A549 (cell line): ENCODE measurements at regions not wholly inside any gene's neighbourhood (a gene's known extent, or its start where the extent isn't known, plus 50 kb on each side); places are given as distances from the start of the nearest gene placed in this dataset.

ENCODE experiments used
- ATAC-seq, 2 experiments: fragments of 200-7000 bp in 1 of 2; fragments of >200 bp in 1 of 2; cut with Nextera tagmentation in 1 of 2; cut with Tn5 transposase in 1 of 2; 3 replicates each; pipeline versions ENCODE4 v1.8.0 to v1.9.1; 2018 to 2020; ENCODE audit warnings: mild to moderate bottlenecking in 1 of 2, moderate library complexity in 1 of 2
- CTCF ChIA-PET: fragments of 300-600 bp; sonication (Branson Sonifier 250); formaldehyde crosslinking; extraction: SDS; loops from one replicate; lab custom pipeline; 2021; ENCODE audit warnings: antibody characterized with exemption, inconsistent platforms; lab: Yijun Ruan, JAX
- POLR2A ChIA-PET: fragments of 350-600 bp; formaldehyde crosslinking; extraction: SDS; loops from one replicate; lab custom pipeline; 2021; ENCODE audit warnings: antibody characterized with exemption, inconsistent platforms; lab: Yijun Ruan, JAX
- DNase-seq, 2 experiments: peaks; one replicate each; pipeline versions ENCODE4 v3.0.0 to v3.0.0-alpha.2; 2011 to 2016; ENCODE audit warnings: low read depth in 1 of 2, low spot score in 1 of 2
- FAIRE-seq: peaks from 2 replicates; lab custom pipeline; 2011; peaks lifted over from hg19 to GRCh38; lab: Jason Lieb, UNC
- H3K27ac ChIP-seq, 2 experiments: fragments of >200 bp; sonication (Bioruptor Twin); formaldehyde crosslinking; 3 replicates each; pipeline ENCODE4 v1.5.1; 2016 to 2017
- H3K4me1 ChIP-seq: fragments of >200 bp; sonication (Bioruptor Twin); formaldehyde crosslinking; 3 replicates; pipeline ENCODE4 v1.6.1; 2016
- H3K4me2 ChIP-seq: fragments of >200 bp; sonication (Bioruptor Twin); formaldehyde crosslinking; 3 replicates; pipeline ENCODE4 v1.6.1; 2016
- H3K4me3 ChIP-seq: fragments of >200 bp; sonication (Bioruptor Twin); formaldehyde crosslinking; 3 replicates; pipeline ENCODE4 v1.5.1; 2016
- H3K9me3 ChIP-seq: fragments of >200 bp; sonication (Bioruptor Twin); formaldehyde crosslinking; 3 replicates; pipeline ENCODE4 v1.6.1; 2016
- BCL3 ChIP-seq: fragments of >200 bp; sonication (Bioruptor Twin); formaldehyde crosslinking; IDR thresholded peaks from 3 replicates; pipeline ENCODE4 v1.6.1; 2016
- CHD4 ChIP-seq: fragments of 200-600 bp; sonication (generic); IDR thresholded peaks from 2 replicates; pipeline ENCODE4 v1.6.1; 2016; ENCODE audit warnings: antibody characterized with exemption, mild to moderate bottlenecking, borderline replicate concordance
- CTCF ChIP-seq: fragments of >200 bp; sonication (Bioruptor Twin); formaldehyde crosslinking; IDR thresholded peaks from 3 replicates; pipeline ENCODE4 v1.5.1; 2016
- E2F6 ChIP-seq: IDR thresholded peaks from 2 replicates; pipeline ENCODE4 v1.6.1; 2012; ENCODE audit warnings: low read depth, borderline replicate concordance
- EP300 ChIP-seq, 2 experiments: fragments of >200 bp; sonication (Bioruptor Twin); formaldehyde crosslinking; IDR thresholded peaks; 2 replicates in 1 of 2; 3 replicates in 1 of 2; pipeline ENCODE4 v1.6.1; 2016 to 2017
- FOXS1 ChIP-seq: fragments of 250-450 bp; sonication (Bioruptor Pico); IDR thresholded peaks from 2 replicates; pipeline ENCODE4 v1.5.0; 2020; ENCODE audit warnings: mild to moderate bottlenecking, moderate library complexity
- HMGXB4 ChIP-seq: fragments of 250-450 bp; sonication (Bioruptor Pico); IDR thresholded peaks from 2 replicates; pipeline ENCODE4 v1.5.0; 2021; ENCODE audit warnings: mild to moderate bottlenecking, moderate library complexity, borderline replicate concordance
- HOXB13 ChIP-seq: fragments of 250-450 bp; sonication (Bioruptor Pico); IDR thresholded peaks from 2 replicates; pipeline ENCODE4 v1.5.0; 2020; ENCODE audit warnings: low read depth, mild to moderate bottlenecking, moderate library complexity
- MAFK ChIP-seq: fragments of 450-650 bp; IDR thresholded peaks from 2 replicates; pipeline ENCODE4 v1.6.1; 2014; ENCODE audit not compliant: partially characterized antibody
- NR3C1 ChIP-seq: fragments of >200 bp; sonication (Bioruptor Twin); formaldehyde crosslinking; IDR thresholded peaks from 3 replicates; pipeline ENCODE4 v1.6.1; 2017
- RAD21 ChIP-seq, 2 experiments: fragments of >200 bp in 1 of 2; sonication (Bioruptor Twin) in 1 of 2; formaldehyde crosslinking in 1 of 2; IDR thresholded peaks in 1 of 2; conservative IDR thresholded peaks in 1 of 2; 2 replicates in 1 of 2; 3 replicates in 1 of 2; pipeline ENCODE4 v1.6.1; 2012 to 2018; ENCODE audit warnings: inconsistent platforms in 1 of 2
- RCOR1 ChIP-seq: fragments of 150-350 bp; IDR thresholded peaks from 2 replicates; pipeline ENCODE4 v1.6.1; 2014; ENCODE audit warnings: antibody characterized with exemption, low read length, low read depth
- SMC3 ChIP-seq: fragments of >200 bp; sonication (Bioruptor Twin); formaldehyde crosslinking; IDR thresholded peaks from 3 replicates; pipeline ENCODE4 v1.6.1; 2018; ENCODE audit warnings: inconsistent platforms
- TP53 ChIP-seq: fragments of 250-450 bp; sonication (Bioruptor Pico); IDR thresholded peaks from 2 replicates; pipeline ENCODE4 v1.5.0; 2021; ENCODE audit warnings: mild to moderate bottlenecking, moderate library complexity
- ZC3H11A ChIP-seq: fragments of 450-650 bp; IDR thresholded peaks from 2 replicates; pipeline ENCODE4 v1.6.1; 2014; ENCODE audit warnings: antibody characterized with exemption, mild to moderate bottlenecking
- ZFP36 ChIP-seq: fragments of 450-650 bp; IDR thresholded peaks from 2 replicates; pipeline ENCODE4 v1.6.1; 2014; ENCODE audit warnings: borderline replicate concordance; ENCODE audit not compliant: partially characterized antibody
- ZSCAN20 ChIP-seq: fragments of 250-450 bp; sonication (Bioruptor Pico); IDR thresholded peaks from 2 replicates; pipeline ENCODE4 v1.8.0; 2022; ENCODE audit warnings: mild to moderate bottlenecking, moderate library complexity
- WGBS: methylation state at CpG from one replicate; pipeline ENCODE4 v1.1.6; 2017; ENCODE audit errors: missing lambda C conversion rate; 5-methylcytosine and 5-hydroxymethylcytosine counted together

- 0 out of 6 replicates have a peak overlapping the region, but pooled peaks of 1 of the 2 experiments have one; percentile 43 for H3K27ac ChIP-seq
- no peaks in the 10 kb centered on the region for H3K9me3 ChIP-seq
- ATAC-seq = peak; percentile 84 to 92
- no peak for TF ChIP-seq RCOR1
- no peak; the same call in 1 of the 2 replicates for TF ChIP-seq HMGXB4 (CRISPR knock-in tag)
- no peak for TF ChIP-seq HOXB13 (CRISPR knock-in tag)
- peak; percentile 91 for TF ChIP-seq CTCF
- no peak for TF ChIP-seq TP53 (CRISPR knock-in tag)
- TF ChIP-seq RAD21 (conservative IDR thresholded peaks at IDR 0.05 in 1 of 2, IDR thresholded peaks at IDR 0.05 in 1 of 2) = peak; percentile 97
- peak; percentile 94 for TF ChIP-seq SMC3
- H3K4me3 ChIP-seq = no peak overlapping the region
- ChIA-PET POLR2A (no interaction called here), CTCF (interaction anchor here (0.6 to 10.4 kb wide), 48 partner anchors 9 to 472 kb away, joined by 3 to 348 read pairs (median 4); partner anchors contain the start of gene UMPS)
- H3K4me2 ChIP-seq = peak overlapping the region; percentile 70
- H3K4me1 ChIP-seq = peaks cover 5% of the 10 kb centered on the region; the same call in 1 of the 3 replicates
- 19% methylated on average over 5 of the region's 5 CpGs for WGBS
- FAIRE-seq = no peak
- DNase-seq = peak; percentile 77
Observed at GRCh38 chr3:124565013-124565412, 165.2 kb upstream of the UMPS start.

- peak overlapping the region; percentile 70 for H3K4me2 ChIP-seq
- no peak overlapping the region for H3K27ac ChIP-seq
- no peak for DNase-seq
- WGBS = 32% methylated on average over 6 of the region's 6 CpGs
- ChIA-PET CTCF (interaction anchor here (0.6 to 10.4 kb wide), 51 partner anchors 8 to 473 kb away, joined by 3 to 348 read pairs (median 4); partner anchors contain the start of gene UMPS), POLR2A (no interaction called here)
- H3K4me3 ChIP-seq = no peak overlapping the region
- H3K4me1 ChIP-seq = peaks cover 5% of the 10 kb centered on the region; the same call in 1 of the 3 replicates
- no peak for FAIRE-seq
- TF ChIP-seq CHD4 = no peak
- TF ChIP-seq MAFK = no peak
- TF ChIP-seq BCL3 = no peak
- TF ChIP-seq NR3C1 = no peak
- no peak for TF ChIP-seq HMGXB4 (CRISPR knock-in tag)
- TF ChIP-seq CTCF = no peak
- no peak for TF ChIP-seq ZFP36
- TF ChIP-seq EP300 (IDR thresholded peaks at IDR 0.05) = no peak
- no peak for TF ChIP-seq ZSCAN20 (CRISPR knock-in tag)
- TF ChIP-seq E2F6 = no peak
- no peak for TF ChIP-seq RAD21 (conservative IDR thresholded peaks at IDR 0.05 in 1 of 2, IDR thresholded peaks at IDR 0.05 in 1 of 2)
- no peak for TF ChIP-seq ZC3H11A
- no peak for TF ChIP-seq FOXS1 (CRISPR knock-in tag)
- H3K9me3 ChIP-seq = no peaks in the 10 kb centered on the region
- no peak for ATAC-seq
Observed at GRCh38 chr3:124565551-124565950, 164.7 kb upstream of the UMPS start.
